PC-3 (cell line): ENCODE measurements at regions not wholly inside any gene's neighbourhood (a gene's known extent, or its start where the extent isn't known, plus 50 kb on each side); places are given as distances from the start of the nearest gene placed in this dataset.

ENCODE experiments used
- ATAC-seq: fragments of 200-7000 bp; cut with Tn5 transposase; 2 replicates; pipeline ENCODE4 v1.9.1; 2020; ENCODE audit warnings: mild to moderate bottlenecking, moderate library complexity
- BruUV-seq: library from RNA; stranded (reverse); fragments of 400-500 nt; replicated peaks from 2 replicates; lab custom pipeline; 2021; lab: Mats Ljungman, UMichigan
- CTCF ChIA-PET: fragments of 300-600 bp; sonication (Branson Sonifier 250); formaldehyde crosslinking; loops from one replicate; lab custom pipeline; 2022; ENCODE audit warnings: antibody characterized with exemption; lab: Charles Lee
- POLR2A ChIA-PET: fragments of 300-600 bp; sonication (Branson Sonifier 250); formaldehyde crosslinking; loops from one replicate; lab custom pipeline; 2022; ENCODE audit warnings: antibody characterized with exemption; ENCODE audit not compliant: unreplicated experiment; lab: Charles Lee
- DNase-seq: peaks from one replicate; pipeline ENCODE4 v3.0.0-alpha.2; 2015
- H2AFZ ChIP-seq: fragments of 300-600 bp; sonication (generic); 2 replicates; pipeline ENCODE4 v1.6.0; 2016; ENCODE audit warnings: antibody characterized with exemption, low read length
- H3F3A ChIP-seq: fragments of 300-600 bp; sonication (generic); one replicate; pipeline ENCODE4 v1.6.0; 2017; ENCODE audit warnings: antibody characterized with exemption, low read length, control low read depth, mild to moderate bottlenecking; ENCODE audit not compliant: unreplicated experiment
- H3K27ac ChIP-seq: fragments of 300-600 bp; sonication (generic); 2 replicates; pipeline ENCODE4 v1.5.1; 2016; ENCODE audit warnings: mild to moderate bottlenecking, low read length
- H3K27me3 ChIP-seq: fragments of 300-600 bp; sonication (generic); 2 replicates; pipeline ENCODE4 v1.6.1; 2016; ENCODE audit warnings: low read length, mixed read lengths
- H3K36me3 ChIP-seq: fragments of 300-600 bp; sonication (generic); 2 replicates; pipeline ENCODE4 v1.6.1; 2016; ENCODE audit warnings: low read depth, mixed run types, low read length, mixed read lengths
- H3K4me1 ChIP-seq: fragments of 300-600 bp; sonication (generic); 2 replicates; pipeline ENCODE4 v1.5.1; 2016; ENCODE audit warnings: low read length; ENCODE audit not compliant: insufficient read depth
- H3K4me2 ChIP-seq: fragments of 300-600 bp; sonication (generic); 2 replicates; pipeline ENCODE4 v1.6.0; 2016; ENCODE audit warnings: low read length
- H3K4me3 ChIP-seq: fragments of 300-600 bp; sonication (generic); 2 replicates; pipeline ENCODE4 v1.5.1; 2016; ENCODE audit warnings: mild to moderate bottlenecking, low read length, mixed read lengths
- H3K79me2 ChIP-seq: fragments of 300-600 bp; sonication (generic); 2 replicates; pipeline ENCODE4 v1.6.1; 2017; ENCODE audit warnings: low read length, mixed read lengths
- H3K9ac ChIP-seq: fragments of 300-600 bp; sonication (generic); 2 replicates; pipeline ENCODE4 v1.6.0; 2016; ENCODE audit warnings: mild to moderate bottlenecking, low read length
- H3K9me2 ChIP-seq: fragments of 300-600 bp; sonication (generic); replicated peaks from 2 replicates; pipeline ENCODE4 v1.6.1; 2016; ENCODE audit warnings: mixed run types, low read length, mixed read lengths
- H3K9me3 ChIP-seq: fragments of 300-600 bp; sonication (generic); 2 replicates; pipeline ENCODE4 v1.6.1; 2016; ENCODE audit warnings: low read length, mixed read lengths
- H4K20me1 ChIP-seq: fragments of 300-600 bp; sonication (generic); 2 replicates; pipeline ENCODE4 v1.6.1; 2016; ENCODE audit warnings: low read length, mixed read lengths
- CTCF ChIP-seq: fragments of 300-600 bp; sonication (generic); conservative IDR thresholded peaks from 2 replicates; pipeline ENCODE4 v1.5.1; 2017; ENCODE audit warnings: antibody characterized with exemption, low read depth, mild to moderate bottlenecking, low read length
- EZH2 ChIP-seq: fragments of 300-600 bp; sonication (generic); IDR thresholded peaks from one replicate; pipeline ENCODE4 v1.6.1; 2017; ENCODE audit warnings: antibody characterized with exemption, mild to moderate bottlenecking, low read length; ENCODE audit not compliant: unreplicated experiment
- EZH2phosphoT487 ChIP-seq: fragments of 300-600 bp; sonication (generic); IDR thresholded peaks from 2 replicates; pipeline ENCODE4 v1.6.1; 2018; ENCODE audit warnings: mild to moderate bottlenecking, antibody characterized with exemption, low read length, borderline replicate concordance
- intact Hi-C: fragments of 100-400 bp; cut with micrococcal nuclease; formaldehyde crosslinking; loops from 2 replicates; pipeline ENCODE4 v1.9.0; 2023

GRCh38 chr2:3117650-3118216 is 259.9 kb downstream of the EIPR1 start:
- H3K4me1 ChIP-seq = no peaks in the 10 kb centered on the region
- no peak for ATAC-seq
- H3K4me3 ChIP-seq = no peak overlapping the region
- no peaks in the 10 kb centered on the region for H4K20me1 ChIP-seq
- H3K27me3 ChIP-seq = peaks cover 36% of the 10 kb centered on the region
- no peaks in the 10 kb centered on the region for H3K79me2 ChIP-seq
- intact Hi-C loops = no loop called here
- no peaks in the 10 kb centered on the region for H3F3A ChIP-seq
- H3K9me2 ChIP-seq = no peaks in the 10 kb centered on the region
- no peaks in the 10 kb centered on the region for H3K9me3 ChIP-seq
- no peak overlapping the region for H3K9ac ChIP-seq
- no peak overlapping the region for H3K27ac ChIP-seq
- no peaks in the 10 kb centered on the region for H3K36me3 ChIP-seq
- H2AFZ ChIP-seq = no peak overlapping the region
- BruUV-seq = no TSS peak
- no peak for DNase-seq
- no peak overlapping the region for H3K4me2 ChIP-seq
- POLR2A ChIA-PET = no interaction called here
- TF ChIP-seq EZH2phosphoT487 (no peak), EZH2 (no peak), CTCF (no peak)
- CTCF ChIA-PET = interaction anchor here (0.6 kb wide), 1 partner anchor 116 kb away, joined by 3 read pairs; no protein-coding TSS in a partner anchor

GRCh38 chr2:3116371-3116770 is 261.2 kb downstream of the EIPR1 start:
- ATAC-seq = no peak
- H3K4me3 ChIP-seq = no peak overlapping the region
- intact Hi-C loops = no loop called here
- no peak overlapping the region for H3K4me2 ChIP-seq
- no peak overlapping the region for H3K27ac ChIP-seq
- H3K79me2 ChIP-seq = no peaks in the 10 kb centered on the region
- H3K4me1 ChIP-seq = no peaks in the 10 kb centered on the region
- no peaks in the 10 kb centered on the region for H3F3A ChIP-seq
- no peaks in the 10 kb centered on the region for H3K9me3 ChIP-seq
- peaks cover 44% of the 10 kb centered on the region for H3K27me3 ChIP-seq
- H3K36me3 ChIP-seq = no peaks in the 10 kb centered on the region
- ChIA-PET CTCF (no interaction called here), POLR2A (no interaction called here)
- no TSS peak for BruUV-seq
- H4K20me1 ChIP-seq = no peaks in the 10 kb centered on the region
- no peak overlapping the region for H2AFZ ChIP-seq
- no peak overlapping the region for H3K9ac ChIP-seq
- no peak for DNase-seq
- TF ChIP-seq CTCF (no peak), EZH2 (no peak), EZH2phosphoT487 (no peak)
- H3K9me2 ChIP-seq = no peaks in the 10 kb centered on the region

- Histone ChIP-seq H3K9me2 (no peaks in the 10 kb centered on the region), H3K4me1 (no peaks in the 10 kb centered on the region), H3F3A (no peaks in the 10 kb centered on the region), H3K9me3 (no peaks in the 10 kb centered on the region), H2AFZ (no peak overlapping the region), H3K36me3 (no peaks in the 10 kb centered on the region), H3K4me2 (no peak overlapping the region), H3K9ac (no peak overlapping the region), H3K27me3 (peaks cover 40% of the 10 kb centered on the region), H3K4me3 (no peak overlapping the region), H3K79me2 (no peaks in the 10 kb centered on the region), H4K20me1 (no peaks in the 10 kb centered on the region), H3K27ac (no peak overlapping the region)
- ATAC-seq = no peak
- ChIA-PET CTCF (no interaction called here), POLR2A (no interaction called here)
- intact Hi-C loops = no loop called here
- no TSS peak for BruUV-seq
- DNase-seq = no peak
- TF ChIP-seq CTCF = no peak
- no peak for TF ChIP-seq EZH2
- no peak for TF ChIP-seq EZH2phosphoT487
Observed at GRCh38 chr2:3115301-3116042, 262.1 kb downstream of the EIPR1 start.
